ENCODE measurements at regions not wholly inside any gene's neighbourhood (a gene's known extent, or its start where the extent isn't known, plus 50 kb on each side); places are given as distances from the start of the nearest gene placed in this dataset.
"Not testable (repeated sequence)": the region's sequence is repeated elsewhere in the genome, so short reads cannot be mapped to it uniquely, and the experiment has no call there.

GRCh38 chr18:42545825-42546224, 569.7 kb downstream of the RIT2 start:
- no peak for DNase-seq (ENCODE audit: low spot score)

GRCh38 chr18:42548493-42548892, 567.0 kb downstream of the RIT2 start:
- no peak for DNase-seq (ENCODE audit: low spot score)

- DNase-seq (ENCODE audit: low spot score), result no peak
Observed at GRCh38 chr18:42549596-42549995, 565.9 kb downstream of the RIT2 start.

GRCh38 chr18:42552559-42552958, 562.9 kb downstream of the RIT2 start:
- DNase-seq (ENCODE audit: low spot score), result not testable (repeated sequence)

- DNase-seq (ENCODE audit: low spot score), result no peak
Observed at GRCh38 chr18:42559069-42559690, 556.3 kb downstream of the RIT2 start.

GRCh38 chr18:42561521-42561920, 554.0 kb downstream of the RIT2 start:
- DNase-seq (ENCODE audit: low spot score), result no peak

GRCh38 chr18:42563995-42564394, 551.5 kb downstream of the RIT2 start:
- no peak for DNase-seq (ENCODE audit: low spot score)

GRCh38 chr18:42564761-42565160, 550.7 kb downstream of the RIT2 start:
- no peak for DNase-seq (ENCODE audit: low spot score)

GRCh38 chr18:42568773-42569172, 546.7 kb downstream of the RIT2 start:
- no peak for DNase-seq (ENCODE audit: low spot score)

- no peak for DNase-seq (ENCODE audit: low spot score)
Observed at GRCh38 chr18:42574871-42575270, 540.6 kb downstream of the RIT2 start.

- no peak for DNase-seq (ENCODE audit: low spot score)
Observed at GRCh38 chr18:42576124-42576523, 539.4 kb downstream of the RIT2 start.

- DNase-seq (ENCODE audit: low spot score), result no peak
Observed at GRCh38 chr18:42578792-42579191, 536.7 kb downstream of the RIT2 start.

- DNase-seq (ENCODE audit: low spot score), result no peak
Observed at GRCh38 chr18:42582266-42582665, 533.2 kb downstream of the RIT2 start.

- DNase-seq (ENCODE audit: low spot score), result no peak
Observed at GRCh38 chr18:42583283-42583731, 532.2 kb downstream of the RIT2 start.

- DNase-seq (ENCODE audit: low spot score), result no peak
Observed at GRCh38 chr18:42586601-42587000, 528.9 kb downstream of the RIT2 start.

GRCh38 chr18:42588786-42589185, 526.7 kb downstream of the RIT2 start:
- DNase-seq (ENCODE audit: low spot score), result no peak

- no peak for DNase-seq (ENCODE audit: low spot score)
Observed at GRCh38 chr18:42604820-42605219, 510.7 kb downstream of the RIT2 start.

GRCh38 chr18:42606886-42607495, 508.5 kb downstream of the RIT2 start:
- DNase-seq (ENCODE audit: low spot score), result no peak

GRCh38 chr18:42611134-42611533, 504.4 kb downstream of the RIT2 start:
- DNase-seq (ENCODE audit: low spot score), result no peak

- no peak for DNase-seq (ENCODE audit: low spot score)
Observed at GRCh38 chr18:42614619-42615293, 500.7 kb downstream of the RIT2 start.

GRCh38 chr18:42617221-42617620, 498.3 kb downstream of the RIT2 start:
- DNase-seq (ENCODE audit: low spot score), result no peak

- DNase-seq (ENCODE audit: low spot score), result no peak
Observed at GRCh38 chr18:42619771-42620170, 495.7 kb downstream of the RIT2 start.

GRCh38 chr18:42620657-42621056, 494.8 kb downstream of the RIT2 start:
- DNase-seq (ENCODE audit: low spot score), result no peak
